ENCODE measurements at regions not wholly inside any gene's neighbourhood (a gene's known extent, or its start where the extent isn't known, plus 50 kb on each side); places are given as distances from the start of the nearest gene placed in this dataset.

- TF ChIP-seq CTCF (IDR thresholded peaks at IDR 0.05) (no peak), POLR2A (IDR thresholded peaks at IDR 0.05) (no peak)
Measured at GRCh38 chr5:124370601-124371000, 375.8 kb downstream of the ZNF608 start.

Measured in uterus (tissue), 2 donors.